GM13976 (cell line): ENCODE measurements at regions not wholly inside any gene's neighbourhood (a gene's known extent, or its start where the extent isn't known, plus 50 kb on each side); places are given as distances from the start of the nearest gene placed in this dataset.

Experiments used
- DNase-seq: peaks from one replicate; pipeline ENCODE4 v3.0.0; 2012; ENCODE audit warnings: low spot score
- CTCF ChIP-seq: IDR thresholded peaks from 2 replicates; pipeline ENCODE4 v1.5.1; 2012; ENCODE audit warnings: borderline replicate concordance, mild to moderate bottlenecking; ENCODE audit not compliant: insufficient read depth; ENCODE audit errors: extremely low read depth, missing control alignments, control extremely low read depth
- in situ Hi-C: fragments of 300-500 bp; cut with MboI; formaldehyde crosslinking; loops from one replicate; pipeline ENCODE4 v1.12.0; 2022; ENCODE audit warnings: low sequenced_read_pairs, mixed read lengths, inconsistent platforms; ENCODE audit not compliant: unreplicated experiment

DNA sequence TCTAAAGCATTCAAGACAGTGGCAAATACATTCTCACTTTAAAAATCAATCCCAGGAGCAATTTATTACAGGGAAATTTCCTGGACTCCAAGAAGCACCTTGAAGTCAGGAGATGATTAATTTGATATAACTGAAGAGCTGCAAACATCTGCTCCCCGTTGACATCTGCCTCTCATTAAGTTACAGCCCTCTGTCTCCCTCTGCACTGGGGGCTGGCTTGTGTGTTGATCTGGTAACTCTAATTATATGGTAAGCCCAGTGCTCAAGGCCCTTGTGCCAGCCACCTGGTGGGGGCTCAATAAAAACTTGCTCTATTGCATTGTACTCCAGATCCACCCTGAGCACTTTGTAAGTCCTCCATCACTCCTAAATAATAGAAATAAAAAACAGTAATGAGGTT, 131.1 kb upstream of the ZNF462 start:
- no peak for DNase-seq
- in situ Hi-C loops, result no loop called here

GRCh38 chr9:106733828-106734380, 129.1 kb upstream of the ZNF462 start:
- in situ Hi-C loops, result no loop called here
- no peak for DNase-seq

More for the DNA sequence above, 131.1 kb upstream of the ZNF462 start:
- TF ChIP-seq CTCF, result no peak

DNA sequence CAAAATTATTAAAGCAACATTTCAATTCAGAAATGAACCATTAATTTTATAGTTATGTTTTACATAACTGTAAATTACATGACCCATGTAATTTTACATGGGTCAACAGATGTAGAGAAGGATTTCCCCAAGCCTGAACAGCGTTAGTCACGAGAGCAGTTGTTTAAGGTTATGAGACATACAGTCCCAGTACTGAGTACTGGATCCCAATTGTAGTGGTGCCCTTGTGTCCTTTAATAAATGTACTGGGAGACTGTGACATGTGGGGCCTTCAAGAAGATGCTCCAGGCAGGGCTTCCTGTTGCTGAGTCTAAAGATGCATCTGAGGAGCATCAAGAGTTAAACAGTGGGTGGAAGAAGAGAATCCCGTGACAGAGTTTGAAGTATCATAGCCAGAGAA, 125.5 kb upstream of the ZNF462 start:
- no peak for DNase-seq
- in situ Hi-C loops, result no loop called here
- no peak for TF ChIP-seq CTCF

More at GRCh38 chr9:106733828-106734380, 129.1 kb upstream of the ZNF462 start:
- TF ChIP-seq CTCF, result no peak

DNA sequence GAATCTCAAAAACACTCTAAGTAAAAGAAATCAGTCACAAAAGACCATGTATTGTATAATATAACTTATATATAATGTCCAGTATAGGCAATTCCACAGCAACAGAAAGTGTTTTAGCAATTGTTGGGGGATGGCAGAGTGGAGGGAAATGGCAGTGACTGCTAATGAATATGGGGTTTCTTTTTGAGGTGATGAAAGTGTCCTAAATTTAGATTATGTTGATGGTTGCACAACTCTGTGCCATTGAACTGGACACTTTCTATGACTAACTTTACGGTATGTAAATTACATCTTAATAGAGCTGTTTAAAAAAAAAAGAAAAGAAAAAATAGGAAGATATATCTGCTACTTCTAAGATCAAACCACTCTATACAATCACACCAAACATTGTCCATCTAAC, 124.9 kb upstream of the ZNF462 start:
- DNase-seq, result no peak
- in situ Hi-C loops, result no loop called here
- no peak for TF ChIP-seq CTCF

DNA sequence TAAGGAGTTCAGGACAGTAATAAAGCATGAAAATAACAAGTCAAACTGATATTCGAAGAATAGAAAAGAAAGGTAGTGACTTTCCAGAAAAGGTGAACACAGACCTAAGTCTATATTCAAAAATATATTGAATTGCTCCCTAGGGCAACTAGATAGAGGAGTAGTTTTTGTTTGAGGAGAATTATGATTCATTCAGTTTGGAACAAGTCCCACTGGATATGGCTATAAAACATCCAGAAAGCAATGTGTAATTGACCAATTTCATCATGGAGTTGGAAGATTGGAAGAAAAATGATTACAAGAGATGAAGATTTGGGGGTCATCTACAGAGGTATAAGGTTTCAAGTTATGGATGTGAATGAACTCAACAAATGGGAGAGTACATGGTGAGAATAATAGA, 117.5 kb upstream of the ZNF462 start:
- in situ Hi-C loops, result no loop called here
- TF ChIP-seq CTCF, result no peak

GRCh38 chr9:106745876-106746275, 117.1 kb upstream of the ZNF462 start:
- in situ Hi-C loops, result no loop called here
- DNase-seq, result no peak
- no peak for TF ChIP-seq CTCF

More for the DNA sequence above, 117.5 kb upstream of the ZNF462 start:
- DNase-seq, result no peak
